Left lobe of liver (tissue), 2 donors: ENCODE measurements at regions not wholly inside any gene's neighbourhood (a gene's known extent, or its start where the extent isn't known, plus 50 kb on each side); places are given as distances from the start of the nearest gene placed in this dataset.
"Not testable (repeated sequence)": the region's sequence is repeated elsewhere in the genome, so short reads cannot be mapped to it uniquely, and the experiment has no call there.

Experiments used
- ATAC-seq: fragments of 200-7000 bp; cut with Tn5 transposase; one replicate; pipeline ENCODE4 v1.9.1; 2020; ENCODE audit warnings: mild to moderate bottlenecking, moderate library complexity
- DNase-seq: peaks from one replicate; pipeline ENCODE4 v3.0.0-alpha.2; 2020; ENCODE audit warnings: low spot score
- donor health status: DM: no; HTN: no; CAD: no; lungs with moderate emphysema.
- donor health status: DM: no; HTN: yes; CAD: no.

DNA sequence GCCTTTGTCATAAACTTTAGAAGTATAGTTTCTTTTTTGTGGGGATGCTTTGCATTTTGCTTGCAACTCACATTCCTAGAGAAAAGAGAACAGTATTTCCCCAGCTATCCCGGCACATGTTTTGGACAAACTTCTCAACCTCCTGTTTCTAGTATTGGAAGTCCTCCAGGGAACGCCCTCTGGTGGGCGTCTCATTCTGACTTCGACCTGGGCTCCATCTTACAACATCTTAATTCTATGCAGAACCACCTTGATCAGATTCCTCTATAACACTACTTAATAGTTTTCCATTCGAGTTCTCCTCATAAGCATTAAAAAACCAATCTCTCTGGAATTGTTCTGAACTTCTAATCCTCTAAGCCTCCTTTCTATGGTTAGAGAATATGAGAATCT is 139.5 kb upstream of the FZD8 start:
- no peak for DNase-seq
- no peak for ATAC-seq

DNA sequence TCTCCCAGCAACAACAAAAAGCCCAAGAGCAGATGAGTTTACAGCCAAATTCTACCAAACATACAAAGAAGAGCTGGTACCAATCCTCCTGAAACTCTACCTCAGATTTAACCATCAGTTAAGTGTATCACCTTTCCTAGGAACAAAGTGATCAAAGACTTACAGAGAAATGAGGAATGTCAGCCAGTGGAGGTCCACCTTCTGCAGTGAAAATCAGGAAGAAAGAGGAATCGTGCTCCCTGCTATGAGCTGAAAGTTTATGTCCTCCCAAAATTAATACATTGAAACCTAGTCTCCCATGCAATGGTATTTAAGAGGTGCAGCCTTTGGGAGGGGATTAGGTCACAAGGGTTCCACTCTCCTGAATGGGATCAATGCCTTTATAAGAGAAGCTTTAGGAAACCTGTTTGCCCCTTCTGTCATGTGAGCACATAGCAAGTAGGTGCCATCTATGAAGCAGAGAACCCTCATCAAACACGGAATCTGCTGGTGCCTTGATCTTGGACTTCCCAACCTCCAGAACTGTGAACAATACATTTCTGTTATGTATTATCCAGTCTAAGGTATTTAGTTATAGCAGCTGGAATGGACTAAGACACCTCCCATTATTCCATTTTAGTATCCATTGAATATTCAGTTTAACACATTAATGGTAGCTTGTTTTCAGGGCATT is 139.0 kb upstream of the FZD8 start:
- ATAC-seq = no peak
- DNase-seq = no peak

DNA sequence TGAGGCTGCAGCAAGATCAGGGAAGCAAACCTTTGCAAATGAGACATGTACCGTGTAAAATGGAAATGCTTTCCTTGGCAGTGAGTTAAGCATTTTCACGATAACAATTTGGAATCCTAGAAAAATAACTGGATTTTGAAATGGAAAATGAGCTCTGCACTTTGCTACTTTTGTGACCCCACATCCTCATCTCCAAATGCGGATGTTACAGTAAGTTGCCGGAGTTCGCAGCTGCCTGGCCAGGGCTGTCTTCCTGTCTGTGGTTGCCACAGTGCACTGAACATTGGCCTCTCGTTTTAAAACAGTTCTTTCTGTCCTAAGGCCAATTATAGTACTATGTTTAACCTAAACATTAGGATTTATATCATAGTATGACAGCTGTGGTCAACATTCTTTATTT is 136.2 kb upstream of the FZD8 start:
- DNase-seq (no peak), ATAC-seq (no peak)

DNA sequence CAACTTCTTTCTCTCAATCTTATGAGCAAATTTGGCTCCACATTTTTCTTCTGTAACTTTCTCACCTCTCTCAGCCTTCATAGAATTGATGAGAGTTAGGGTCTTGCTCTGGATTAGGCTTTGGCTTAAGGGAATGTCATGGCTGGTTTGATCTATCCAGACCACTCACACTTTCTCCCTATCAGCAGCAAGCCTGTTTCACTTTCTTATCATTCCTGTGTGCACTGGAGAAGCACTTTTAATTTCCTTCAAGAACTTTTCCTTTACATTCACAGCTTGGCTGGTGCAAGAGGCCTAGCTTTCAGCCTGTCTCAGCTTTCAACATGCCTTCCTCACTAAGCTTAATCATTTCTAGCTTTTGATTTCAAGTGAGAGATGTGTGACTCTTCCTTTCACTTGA is 134.5 kb upstream of the FZD8 start:
- not testable (repeated sequence) for DNase-seq, ATAC-seq

DNA sequence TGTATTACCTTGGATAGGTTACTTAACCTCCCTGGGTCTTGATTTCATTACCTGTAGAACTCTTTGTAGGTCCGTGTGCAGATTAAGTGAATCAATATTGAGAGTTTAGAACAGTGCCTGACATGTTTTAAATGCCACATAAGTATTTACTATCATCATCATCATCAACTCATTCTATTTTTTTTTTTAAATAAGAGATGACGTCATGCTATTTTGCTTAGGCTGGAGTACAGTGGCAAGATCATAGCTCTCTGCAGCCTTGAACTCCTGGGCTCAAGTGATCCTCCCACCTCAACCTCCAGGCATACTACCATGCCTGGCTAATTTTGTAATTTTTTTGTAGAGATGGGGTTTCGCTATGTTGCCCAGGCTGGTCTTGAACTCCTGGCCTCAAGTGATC is 132.0 kb upstream of the FZD8 start:
- no peak for DNase-seq
- no peak for ATAC-seq

DNA sequence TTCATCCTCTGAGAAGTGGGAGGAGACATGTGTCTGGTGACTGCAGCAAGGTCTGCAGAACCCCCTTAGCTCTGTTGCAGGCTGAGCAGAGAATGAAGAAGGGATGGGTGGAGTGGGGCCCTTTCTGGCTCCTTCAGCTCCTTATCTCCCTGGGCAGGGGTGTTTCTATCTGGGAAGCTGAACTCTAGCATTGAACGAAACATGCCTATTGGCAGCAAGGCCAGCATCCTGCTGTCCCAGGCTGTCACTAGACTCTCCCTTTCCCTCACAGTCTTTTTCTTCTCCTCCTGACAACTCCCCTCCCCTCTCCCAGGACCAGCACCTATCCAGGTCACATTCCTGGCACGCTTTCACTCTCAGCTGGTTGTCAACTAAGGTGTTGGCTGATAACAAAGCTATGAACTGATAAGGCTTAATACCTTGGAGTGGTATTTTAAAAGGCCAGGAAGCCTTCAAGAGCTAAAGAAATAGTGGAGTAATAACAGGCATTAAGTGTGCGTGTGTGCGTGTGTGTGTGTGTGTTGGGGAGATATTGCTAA is 128.8 kb upstream of the FZD8 start:
- DNase-seq (no peak), ATAC-seq (no peak)

DNA sequence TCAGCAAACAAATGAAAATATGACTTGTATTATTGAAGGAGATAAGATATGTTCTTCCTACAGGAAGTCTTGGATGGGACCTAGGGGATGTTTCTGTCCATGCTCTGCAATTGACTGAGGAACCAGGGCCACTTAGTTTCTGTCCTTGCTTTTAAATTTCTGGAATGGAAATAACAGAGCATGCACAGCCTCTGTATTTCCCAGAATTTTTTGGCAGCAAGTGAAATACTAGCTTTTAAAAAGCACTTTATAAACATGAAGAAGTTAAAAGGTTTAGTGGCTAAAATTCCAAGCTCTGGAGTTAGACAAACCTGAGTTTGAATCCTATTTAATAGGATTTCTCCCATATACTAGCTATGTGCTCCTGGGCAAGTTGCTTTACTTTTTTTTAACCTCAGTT is 127.7 kb upstream of the FZD8 start:
- no peak for ATAC-seq
- DNase-seq = no peak

DNA sequence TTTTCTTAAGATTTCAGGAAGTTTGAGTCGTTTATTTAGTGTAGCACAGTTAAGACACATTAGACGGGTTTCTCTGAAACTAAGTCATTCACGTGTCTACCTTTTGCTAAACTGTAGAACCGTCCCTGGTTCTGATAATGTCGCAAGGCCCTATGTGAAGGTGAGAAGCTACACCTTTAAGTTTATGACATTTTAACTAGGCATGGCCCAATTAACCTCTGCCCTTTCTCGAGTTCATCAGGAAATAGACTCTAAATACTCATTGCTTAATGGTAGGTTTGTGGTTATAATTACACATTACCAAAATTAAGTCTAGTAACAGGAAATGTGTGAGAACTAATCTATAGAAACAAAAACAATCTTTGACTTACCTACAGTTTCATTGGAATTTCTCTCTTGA is 126.6 kb upstream of the FZD8 start:
- no peak for DNase-seq
- no peak for ATAC-seq

DNA sequence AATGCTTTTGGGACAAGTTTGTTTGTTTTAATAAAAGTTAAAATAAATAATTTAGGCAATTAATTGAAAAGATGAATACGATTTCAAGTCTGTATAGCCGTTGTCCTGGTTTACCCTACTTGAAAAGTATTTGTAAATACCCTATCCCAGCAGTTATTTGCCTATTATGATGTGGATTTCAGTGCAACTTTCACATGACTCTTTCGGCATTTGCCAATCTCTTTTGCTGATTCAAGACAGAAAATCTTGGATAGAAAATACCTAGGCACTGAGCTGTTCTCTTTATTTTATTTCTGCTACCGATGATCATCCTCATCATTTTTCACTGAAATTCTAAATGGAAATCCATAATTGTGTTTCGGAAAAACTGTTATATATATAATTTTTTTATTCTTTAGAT is 125.9 kb upstream of the FZD8 start:
- DNase-seq (no peak), ATAC-seq (no peak)

DNA sequence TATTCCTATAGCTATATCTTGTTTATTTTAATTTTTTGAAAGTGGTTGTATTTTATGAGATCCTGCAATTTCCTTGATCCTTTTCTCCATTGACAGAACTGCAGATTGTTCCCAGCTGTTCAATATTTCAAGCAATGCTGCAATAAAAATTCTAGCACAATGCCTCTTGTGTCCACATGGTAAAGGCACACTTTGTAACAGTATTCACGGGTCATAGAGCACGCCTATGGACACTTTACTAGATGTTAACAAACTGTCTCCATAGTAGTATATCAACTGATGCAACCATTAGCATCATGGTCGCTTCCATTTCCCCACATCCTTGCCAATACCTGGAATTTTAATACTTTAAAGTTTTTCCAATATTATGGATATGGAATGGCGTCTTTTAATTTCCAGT is 123.9 kb upstream of the FZD8 start:
- DNase-seq (no peak), ATAC-seq (no peak)

DNA sequence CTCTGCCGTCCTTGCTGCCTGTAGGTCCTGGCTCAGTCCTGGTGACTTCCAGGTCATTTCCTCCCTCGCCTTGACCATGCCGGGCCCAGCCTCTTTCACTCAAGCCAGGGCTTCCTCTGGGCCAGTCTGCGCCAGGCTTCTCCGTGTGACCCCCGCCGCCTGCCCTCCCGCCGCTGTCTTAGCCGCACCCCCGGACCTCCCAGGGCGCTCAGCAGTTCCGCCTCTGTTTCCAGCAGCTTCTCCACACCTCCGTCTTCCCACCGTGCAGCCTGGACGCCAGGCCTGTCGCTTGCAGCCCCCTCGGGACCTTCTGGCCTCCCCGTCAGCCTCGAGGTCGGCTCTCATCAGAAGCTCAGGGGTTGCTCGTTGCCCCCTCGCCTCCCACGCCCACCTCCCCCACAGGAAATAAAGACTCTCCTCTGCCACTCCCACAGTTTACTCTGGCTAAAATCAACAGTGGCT is 123.0 kb upstream of the FZD8 start:
- peak; percentile 68 for DNase-seq
- ATAC-seq = peak; percentile 92

DNA sequence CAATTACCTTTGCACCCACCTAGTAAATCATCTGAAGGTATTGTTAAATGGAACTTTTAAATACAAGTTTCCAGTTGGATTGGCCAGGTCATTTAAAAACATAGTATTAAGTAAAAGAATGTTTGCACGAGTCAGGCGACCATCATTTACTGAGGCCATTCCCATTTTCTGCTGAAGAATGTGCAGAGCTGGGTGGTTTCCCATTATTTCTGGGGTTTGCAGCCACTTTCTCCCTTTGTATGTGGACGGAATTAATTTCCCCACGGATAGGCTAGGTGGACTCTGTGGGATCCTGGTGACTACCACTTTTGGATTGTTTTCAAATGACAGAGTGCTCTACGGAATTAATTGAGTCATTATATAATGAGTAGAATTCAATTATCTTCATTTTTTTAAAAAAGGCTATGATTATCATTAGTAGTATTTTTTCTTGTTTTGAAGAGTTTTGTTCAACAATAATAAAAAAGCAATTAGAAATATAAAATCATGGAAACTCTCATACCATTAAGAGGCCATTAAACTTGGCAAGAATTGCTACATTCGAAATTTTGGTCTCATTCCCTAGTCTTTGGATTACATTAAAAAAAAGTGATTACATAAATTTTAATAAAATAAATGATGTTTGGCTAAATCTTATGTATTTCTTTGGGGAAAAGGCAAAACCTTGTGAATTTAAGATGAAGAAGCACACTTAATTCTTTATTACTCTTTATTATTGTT is 120.4 kb upstream of the FZD8 start:
- no peak for DNase-seq
- ATAC-seq = no peak

DNA sequence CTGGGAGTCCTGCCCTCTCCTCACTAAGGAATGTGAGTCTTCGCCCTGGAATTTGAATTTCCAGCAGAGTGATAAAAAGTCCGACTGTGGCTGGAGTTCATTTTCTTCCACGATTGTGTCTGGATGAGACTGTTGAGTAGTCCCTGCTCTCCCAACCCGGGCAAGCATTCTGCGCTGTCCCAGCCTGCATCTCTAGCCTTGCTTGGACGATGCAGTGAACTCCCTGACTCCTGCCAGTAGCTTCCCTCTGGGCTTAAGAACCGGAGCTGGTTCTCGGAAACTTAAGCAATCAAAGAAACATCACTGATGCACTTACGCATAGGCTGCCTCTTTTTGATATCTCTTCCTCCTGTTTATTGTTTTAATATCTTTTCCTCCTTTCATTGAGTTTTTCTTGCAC is 116.0 kb upstream of the FZD8 start:
- ATAC-seq (no peak), DNase-seq (no peak)

DNA sequence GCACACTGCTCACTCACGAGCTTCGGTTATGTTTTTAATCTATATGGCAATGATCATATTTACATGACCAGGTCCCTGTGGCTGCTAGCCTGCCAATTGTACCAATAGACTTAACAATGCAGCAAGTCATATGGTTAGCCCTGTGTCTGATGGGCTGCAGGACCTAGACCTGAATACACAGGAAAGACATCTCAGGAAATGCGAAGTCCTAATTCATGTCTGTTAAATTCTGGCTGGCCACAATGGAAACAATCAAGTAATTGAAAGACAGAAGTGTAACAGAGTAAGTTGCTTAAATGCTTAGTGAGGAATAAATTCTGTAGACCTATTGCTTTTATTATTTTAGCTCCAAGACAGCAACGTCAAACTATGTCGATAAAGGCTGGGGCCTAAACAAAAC is 112.4 kb upstream of the FZD8 start:
- no peak for DNase-seq
- no peak for ATAC-seq

DNA sequence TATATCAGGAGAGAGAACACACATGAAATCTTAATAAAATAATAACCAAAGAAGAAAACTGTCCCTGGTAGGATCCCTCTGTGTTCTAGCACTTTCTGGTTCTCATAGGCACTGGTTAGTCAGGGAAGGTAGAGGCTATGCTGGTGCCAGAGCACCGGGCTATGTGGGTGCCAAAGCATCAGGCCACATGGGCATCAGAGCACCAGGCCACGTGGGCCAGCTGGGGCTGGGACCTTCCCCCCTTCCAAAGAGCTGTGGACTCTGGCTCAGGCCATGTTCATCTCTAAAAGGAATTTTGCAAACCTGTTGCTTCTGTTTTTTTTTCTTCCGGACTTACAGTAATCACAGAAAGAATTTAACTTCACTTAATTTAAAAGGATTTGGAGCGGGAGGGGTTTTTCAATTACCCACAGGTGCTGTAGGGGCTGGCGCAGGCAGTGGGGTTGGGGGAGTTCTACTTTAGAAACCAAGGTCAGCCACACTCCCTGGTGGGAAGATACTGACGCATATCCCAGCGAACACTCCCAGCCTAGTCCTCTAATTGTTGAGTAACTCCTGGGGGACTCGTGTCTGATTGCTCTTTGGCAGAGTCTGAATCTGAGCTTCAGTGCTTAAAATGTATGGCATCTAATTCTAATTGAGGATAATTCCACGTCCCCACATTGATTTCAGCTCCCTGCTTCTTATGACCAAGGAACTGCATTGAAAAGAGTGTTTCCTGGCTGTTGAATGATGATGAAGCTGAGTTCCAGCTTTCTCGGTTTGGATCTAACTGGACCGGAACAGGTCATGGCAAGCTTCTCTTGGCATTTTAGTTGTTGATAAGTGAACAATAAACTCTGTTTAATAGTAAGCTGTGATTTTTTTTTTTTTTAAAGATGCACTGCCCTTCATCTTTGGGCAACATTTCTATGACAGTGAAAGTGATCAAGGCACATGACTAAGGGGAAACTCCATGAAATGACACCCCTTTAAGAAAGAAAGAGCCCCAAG is 110.7 kb upstream of the FZD8 start:
- ATAC-seq (no peak), DNase-seq (no peak)

DNA sequence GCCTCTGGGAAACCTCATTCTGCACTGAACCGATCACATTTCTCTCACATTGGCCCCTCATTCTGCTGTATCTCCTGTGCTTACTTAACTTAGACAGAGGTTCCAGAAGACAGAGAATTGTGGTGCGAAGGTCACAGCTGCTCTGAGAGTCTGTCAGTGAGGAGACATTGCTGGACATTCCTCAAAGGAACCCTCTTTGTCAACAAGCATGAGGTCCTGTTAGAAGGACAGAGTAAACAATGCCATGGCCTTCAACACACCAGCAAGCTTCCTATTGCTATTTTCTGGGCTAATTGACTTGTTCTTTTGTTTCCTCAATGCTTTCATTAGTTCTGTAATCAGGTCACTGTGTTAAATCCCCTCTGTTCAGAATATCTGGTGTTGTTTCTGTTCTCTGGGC is 109.3 kb upstream of the FZD8 start:
- no peak for DNase-seq
- no peak for ATAC-seq

DNA sequence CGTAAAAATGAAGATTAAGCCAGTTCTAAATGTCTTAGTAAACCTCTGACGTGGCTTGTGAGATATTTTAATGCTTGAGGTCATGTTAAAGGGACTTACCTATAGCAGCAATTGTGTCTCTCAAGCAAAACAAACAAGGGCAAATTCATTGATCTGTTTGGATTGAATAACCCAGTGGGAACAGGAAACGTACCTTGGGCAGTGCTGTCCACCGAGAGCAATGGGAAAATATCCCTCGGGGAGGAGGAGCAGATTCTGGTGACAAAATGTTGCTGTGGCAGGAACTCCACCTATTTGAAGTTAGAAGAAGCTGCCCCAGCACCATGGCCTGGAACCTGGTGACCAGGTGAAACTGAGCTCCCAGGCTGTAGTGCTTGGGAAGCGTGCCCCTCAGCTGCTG is 107.1 kb upstream of the FZD8 start:
- ATAC-seq (peak; percentile 42), DNase-seq (no peak)

DNA sequence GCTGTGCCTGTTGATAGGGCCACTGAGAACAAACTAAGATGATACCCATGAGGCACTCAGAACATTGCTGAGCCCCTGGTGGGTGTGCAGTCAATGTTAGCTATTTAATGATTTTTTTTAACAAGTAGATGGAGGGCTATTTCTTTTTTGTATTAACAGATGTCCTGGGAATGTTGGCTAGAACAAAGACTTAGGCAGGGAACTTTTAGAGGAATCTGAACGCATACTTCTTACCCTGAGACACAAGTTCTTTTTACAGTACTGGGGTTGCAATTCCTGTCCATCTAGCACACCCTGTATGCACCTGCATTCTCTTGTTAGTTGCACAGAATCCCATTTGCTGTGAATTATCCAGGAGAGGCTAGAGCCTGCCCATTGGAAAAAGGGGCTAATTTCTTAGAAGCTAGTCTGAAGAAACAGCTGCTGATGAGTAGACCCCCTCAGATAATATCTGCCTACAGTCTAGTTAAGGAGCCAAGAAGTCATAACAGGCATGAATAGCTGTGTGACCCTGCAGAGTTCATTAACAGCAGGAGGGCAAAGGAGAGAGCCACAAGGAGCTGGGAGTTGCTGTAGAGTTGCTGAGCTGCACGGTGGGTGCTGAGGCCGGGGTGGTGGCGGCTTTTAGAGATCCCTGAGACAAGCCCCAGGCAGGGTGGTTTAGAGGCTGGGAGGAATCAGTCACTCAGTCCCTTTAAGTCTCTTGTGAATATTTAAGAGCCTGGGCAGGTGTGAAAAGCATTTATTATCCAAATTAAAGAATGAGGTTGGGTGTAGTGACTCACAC is 103.7 kb upstream of the FZD8 start:
- ATAC-seq = no peak
- DNase-seq = no peak

DNA sequence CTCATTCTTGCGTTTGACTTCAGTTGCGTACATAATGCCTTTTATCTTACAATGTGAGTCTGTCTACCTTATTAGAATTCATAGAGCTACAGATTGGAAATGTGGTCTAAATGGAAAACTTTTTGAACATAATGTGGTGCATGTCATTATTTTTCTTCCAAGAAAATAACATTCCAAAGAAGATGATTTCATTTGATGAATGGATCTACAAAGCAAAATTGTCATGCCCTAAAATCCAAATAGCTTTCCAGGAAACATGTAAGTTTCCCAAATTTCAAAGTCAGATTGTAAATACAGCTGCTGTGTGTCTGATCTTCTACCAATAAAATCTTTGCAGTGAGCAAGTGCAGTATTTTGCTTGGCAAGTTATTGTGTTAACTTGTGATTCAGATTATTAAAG is 101.8 kb upstream of the FZD8 start:
- no peak for DNase-seq
- no peak for ATAC-seq

DNA sequence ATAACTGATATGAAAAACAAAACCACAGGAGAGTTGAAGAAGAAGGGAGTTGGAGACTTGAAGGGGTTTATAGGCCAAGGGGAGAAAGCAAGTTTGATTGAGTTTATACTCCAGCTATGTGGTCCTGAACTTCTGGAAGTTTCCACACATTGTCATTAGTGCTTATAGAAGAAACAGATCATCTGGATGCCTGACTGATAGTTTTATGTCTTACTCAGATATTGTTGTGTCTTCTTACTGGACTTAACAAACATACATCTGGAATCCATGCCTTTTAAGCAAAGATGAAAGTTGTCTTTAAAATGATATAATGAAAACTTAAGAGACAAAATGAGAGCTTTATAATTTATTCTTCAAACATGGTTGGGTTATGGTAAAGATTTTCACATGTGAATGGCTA is 101.3 kb upstream of the FZD8 start:
- ATAC-seq (no peak), DNase-seq (no peak)

DNA sequence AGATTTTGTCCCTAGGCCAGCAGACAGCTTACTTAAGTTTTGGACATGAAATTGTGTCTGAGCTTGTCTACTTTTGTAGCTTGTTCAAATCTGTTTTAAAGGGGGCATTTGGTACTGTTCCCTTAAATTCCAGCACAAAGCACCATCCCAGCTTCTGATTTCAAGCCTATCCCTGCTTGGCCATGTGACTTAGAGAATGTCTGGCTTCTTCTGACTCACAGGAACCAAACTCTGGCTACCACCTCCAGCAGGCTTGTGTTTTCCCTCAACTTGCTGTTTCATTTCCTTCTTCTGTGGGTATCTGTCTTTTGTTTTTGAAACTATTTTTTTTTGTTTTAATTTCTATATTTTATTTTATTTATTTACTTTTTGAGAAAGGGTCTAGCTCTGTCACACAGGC is 97.9 kb upstream of the FZD8 start:
- no peak for ATAC-seq

More for the DNA sequence above, 97.9 kb upstream of the FZD8 start:
- no peak for DNase-seq
